Esophagus squamous epithelium (tissue), 4 donors: ENCODE measurements at regions not wholly inside any gene's neighbourhood (a gene's known extent, or its start where the extent isn't known, plus 50 kb on each side); places are given as distances from the start of the nearest gene placed in this dataset.

ENCODE experiments used
- CTCF ChIP-seq, 6 experiments: fragments of 450-650 bp in 4 of 6; fragments of 200-600 bp in 2 of 6; sonication (generic) in 2 of 6; IDR thresholded peaks; one replicate each; pipeline ENCODE4 v1.5.1; 2016 to 2019; ENCODE audit warnings: antibody characterized with exemption in 6 of 6, mild to moderate bottlenecking in 4 of 6, moderate library complexity in 4 of 6
- POLR2A ChIP-seq, 4 donors: fragments of 450-650 bp; IDR thresholded peaks; one replicate each; pipeline ENCODE4 v1.6.1; 2017; ENCODE audit warnings: antibody characterized with exemption in 4 of 4, mild to moderate bottlenecking in 4 of 4, moderate library complexity in 3 of 4

DNA sequence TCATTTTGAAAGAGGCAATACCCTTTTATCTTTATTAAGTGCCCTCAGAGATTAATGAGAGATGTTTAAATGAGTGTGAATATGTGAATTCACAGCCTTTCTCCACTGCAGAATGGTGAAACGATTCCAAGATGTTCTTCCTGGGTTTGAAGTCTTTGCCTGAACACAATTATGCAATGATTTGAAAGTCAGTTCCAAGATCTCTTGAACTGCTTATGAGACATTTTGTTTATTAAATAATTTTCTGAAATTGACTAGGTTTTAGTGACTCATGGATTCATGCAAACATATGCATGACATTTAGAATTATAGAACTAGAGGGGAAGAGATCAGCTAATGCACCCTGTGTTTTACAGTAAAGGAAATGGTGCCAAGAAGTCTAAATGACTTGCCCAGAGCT lies 118.1 kb upstream of the SLC38A2 start:
- TF ChIP-seq POLR2A (IDR thresholded peaks at IDR 0.05) (no peak), CTCF (IDR thresholded peaks at IDR 0.05) (no peak)
